ENCODE measurements at regions not wholly inside any gene's neighbourhood (a gene's known extent, or its start where the extent isn't known, plus 50 kb on each side); places are given as distances from the start of the nearest gene placed in this dataset.

GRCh38 chr12:27177706-27178105 lies 66.4 kb upstream of the STK38L start:
- Histone ChIP-seq H3K9me3 (ENCODE audit: low read depth) (no peaks in the 10 kb centered on the region), H3K4me1 (ENCODE audit: low read depth) (peaks cover 6% of the 10 kb centered on the region), H3K4me3 (no peak overlapping the region), H3K36me3 (no peaks in the 10 kb centered on the region), H3K27ac (no peak overlapping the region), H3K27me3 (peaks cover 3% of the 10 kb centered on the region)
- TF ChIP-seq CTCF (IDR thresholded peaks at IDR 0.05; ENCODE audit: low read depth, low read length) = no peak
- DNase-seq (ENCODE audit: low read depth in 1 of 2, low spot score in 1 of 2) = peak in 1 of 2 donors; percentile 42

GRCh38 chr12:27178255-27178654 lies 65.8 kb upstream of the STK38L start:
- Histone ChIP-seq H3K9me3 (ENCODE audit: low read depth) (no peaks in the 10 kb centered on the region), H3K27ac (no peak overlapping the region)
- no peak for TF ChIP-seq CTCF (IDR thresholded peaks at IDR 0.05; ENCODE audit: low read depth, low read length)

GRCh38 chr12:27178723-27179399 lies 65.2 kb upstream of the STK38L start:
- Histone ChIP-seq H3K9me3 (ENCODE audit: low read depth) (no peaks in the 10 kb centered on the region), H3K27ac (no peak overlapping the region), H3K36me3 (no peaks in the 10 kb centered on the region), H3K4me3 (no peak overlapping the region), H3K27me3 (peaks cover 3% of the 10 kb centered on the region), H3K4me1 (ENCODE audit: low read depth) (peaks cover 6% of the 10 kb centered on the region)
- DNase-seq (ENCODE audit: low read depth in 1 of 2, low spot score in 1 of 2) = peak in 1 of 2 donors; percentile 48
- no peak for TF ChIP-seq CTCF (IDR thresholded peaks at IDR 0.05; ENCODE audit: low read depth, low read length)

More at GRCh38 chr12:27178255-27178654, 65.8 kb upstream of the STK38L start:
- H3K4me3 ChIP-seq = no peak overlapping the region
- DNase-seq (ENCODE audit: low read depth in 1 of 2, low spot score in 1 of 2) = no peak
- no peaks in the 10 kb centered on the region for H3K36me3 ChIP-seq
- peaks cover 3% of the 10 kb centered on the region for H3K27me3 ChIP-seq
- H3K4me1 ChIP-seq (ENCODE audit: low read depth) = peaks cover 6% of the 10 kb centered on the region

- Histone ChIP-seq H3K9me3 (ENCODE audit: low read depth) (no peaks in the 10 kb centered on the region), H3K27ac (no peak overlapping the region), H3K4me3 (no peak overlapping the region), H3K4me1 (ENCODE audit: low read depth) (peaks cover 6% of the 10 kb centered on the region), H3K36me3 (no peaks in the 10 kb centered on the region), H3K27me3 (peaks cover 3% of the 10 kb centered on the region)
- TF ChIP-seq CTCF (IDR thresholded peaks at IDR 0.05; ENCODE audit: low read depth, low read length) = no peak
- DNase-seq (ENCODE audit: low read depth in 1 of 2, low spot score in 1 of 2) = peak in 1 of 2 donors; percentile 88
Measured at GRCh38 chr12:27179400-27180214, 64.5 kb upstream of the STK38L start.

- TF ChIP-seq CTCF (IDR thresholded peaks at IDR 0.05; ENCODE audit: low read depth, low read length) = no peak
- no peaks in the 10 kb centered on the region for H3K9me3 ChIP-seq (ENCODE audit: low read depth)
- H3K27me3 ChIP-seq = peaks cover 3% of the 10 kb centered on the region
- no peaks in the 10 kb centered on the region for H3K36me3 ChIP-seq
- peaks cover 6% of the 10 kb centered on the region for H3K4me1 ChIP-seq (ENCODE audit: low read depth)
- no peak overlapping the region for H3K27ac ChIP-seq
- DNase-seq (ENCODE audit: low read depth in 1 of 2, low spot score in 1 of 2) = no peak
- no peak overlapping the region for H3K4me3 ChIP-seq
Measured at GRCh38 chr12:27180906-27181505, 63.1 kb upstream of the STK38L start.
